ENCODE measurements at regions not wholly inside any gene's neighbourhood (a gene's known extent, or its start where the extent isn't known, plus 50 kb on each side); places are given as distances from the start of the nearest gene placed in this dataset.

DNA sequence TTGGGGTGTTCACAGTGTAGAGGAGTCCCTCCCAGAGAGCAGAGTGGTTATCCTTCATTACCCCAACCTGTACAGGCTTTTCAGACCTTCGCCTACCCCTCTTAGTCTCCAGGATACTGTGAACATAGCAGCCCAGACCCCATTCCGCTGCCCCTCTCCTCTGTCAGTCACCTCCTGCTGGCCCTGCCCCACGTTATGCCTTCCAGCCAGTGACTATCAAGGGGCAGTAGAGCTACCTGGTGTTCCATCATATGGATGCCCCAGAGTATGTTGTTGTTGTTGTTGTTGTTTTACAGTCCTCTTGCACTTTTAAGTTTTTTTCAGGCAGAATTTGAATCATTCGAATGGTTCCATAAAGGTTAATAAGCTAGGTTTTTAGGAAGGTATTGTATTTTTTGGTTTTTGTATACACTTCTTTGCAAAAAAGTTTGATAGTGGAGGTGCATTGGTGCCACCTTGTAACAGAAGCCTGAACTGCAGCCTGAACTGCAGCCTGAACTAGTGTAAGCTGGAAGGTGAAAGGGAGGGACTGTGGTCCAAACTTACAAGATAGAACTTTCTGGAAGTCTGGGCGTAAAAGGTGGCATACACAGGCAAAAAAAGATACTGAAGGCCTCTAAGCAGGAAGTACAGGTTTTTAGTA is 101.4 kb upstream of the RAB40AL start:
- DNase-seq (ENCODE audit: low read depth), result peak; percentile 12
- no peak overlapping the region for H3K4me3 ChIP-seq (ENCODE audit: low read depth, low read length)
- TF ChIP-seq MAX (IDR thresholded peaks at IDR 0.05; ENCODE audit: low read depth, low read length), result no peak
- TF ChIP-seq, protein P1, sequence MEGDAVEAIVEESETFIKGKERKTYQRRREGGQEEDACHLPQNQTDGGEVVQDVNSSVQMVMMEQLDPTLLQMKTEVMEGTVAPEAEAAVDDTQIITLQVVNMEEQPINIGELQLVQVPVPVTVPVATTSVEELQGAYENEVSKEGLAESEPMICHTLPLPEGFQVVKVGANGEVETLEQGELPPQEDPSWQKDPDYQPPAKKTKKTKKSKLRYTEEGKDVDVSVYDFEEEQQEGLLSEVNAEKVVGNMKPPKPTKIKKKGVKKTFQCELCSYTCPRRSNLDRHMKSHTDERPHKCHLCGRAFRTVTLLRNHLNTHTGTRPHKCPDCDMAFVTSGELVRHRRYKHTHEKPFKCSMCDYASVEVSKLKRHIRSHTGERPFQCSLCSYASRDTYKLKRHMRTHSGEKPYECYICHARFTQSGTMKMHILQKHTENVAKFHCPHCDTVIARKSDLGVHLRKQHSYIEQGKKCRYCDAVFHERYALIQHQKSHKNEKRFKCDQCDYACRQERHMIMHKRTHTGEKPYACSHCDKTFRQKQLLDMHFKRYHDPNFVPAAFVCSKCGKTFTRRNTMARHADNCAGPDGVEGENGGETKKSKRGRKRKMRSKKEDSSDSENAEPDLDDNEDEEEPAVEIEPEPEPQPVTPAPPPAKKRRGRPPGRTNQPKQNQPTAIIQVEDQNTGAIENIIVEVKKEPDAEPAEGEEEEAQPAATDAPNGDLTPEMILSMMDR (IDR thresholded peaks at IDR 0.05; ENCODE audit: low read depth, low read length), result peak; percentile 46

- H3K4me3 ChIP-seq (ENCODE audit: low read depth, low read length), result no peak overlapping the region
- no peak for DNase-seq (ENCODE audit: low read depth)
- TF ChIP-seq, protein P1 (IDR thresholded peaks at IDR 0.05; ENCODE audit: low read depth, low read length), result no peak
- TF ChIP-seq POLR2A (IDR thresholded peaks at IDR 0.05; ENCODE audit: extremely low read depth, insufficient read length), result no peak
- TF ChIP-seq MYC (IDR thresholded peaks at IDR 0.05; ENCODE audit: low read depth, low read length), result no peak
- TF ChIP-seq MAX (IDR thresholded peaks at IDR 0.05; ENCODE audit: low read depth, low read length), result no peak
Observed at GRCh38 chrX:102837847-102838246, 99.2 kb upstream of the RAB40AL start.

GRCh38 chrX:102840871-102841705 is 96.0 kb upstream of the RAB40AL start:
- DNase-seq (ENCODE audit: low read depth), result peak; percentile 23
- no peak overlapping the region for H3K4me3 ChIP-seq (ENCODE audit: low read depth, low read length)

GRCh38 chrX:102841706-102842003 is 95.4 kb upstream of the RAB40AL start:
- no peak for DNase-seq (ENCODE audit: low read depth)
- H3K4me3 ChIP-seq (ENCODE audit: low read depth, low read length), result no peak overlapping the region
- TF ChIP-seq MAX (IDR thresholded peaks at IDR 0.05; ENCODE audit: low read depth, low read length) (no peak), MYC (IDR thresholded peaks at IDR 0.05; ENCODE audit: low read depth, low read length) (no peak), POLR2A (IDR thresholded peaks at IDR 0.05; ENCODE audit: extremely low read depth, insufficient read length) (no peak)
- TF ChIP-seq, protein P1 (IDR thresholded peaks at IDR 0.05; ENCODE audit: low read depth, low read length), result no peak

More at GRCh38 chrX:102840871-102841705, 96.0 kb upstream of the RAB40AL start:
- no peak for TF ChIP-seq MAX (IDR thresholded peaks at IDR 0.05; ENCODE audit: low read depth, low read length)
- TF ChIP-seq, protein P1 (IDR thresholded peaks at IDR 0.05; ENCODE audit: low read depth, low read length), result peak; percentile 19

- no peak for DNase-seq (ENCODE audit: low read depth)
- H3K4me3 ChIP-seq (ENCODE audit: low read depth, low read length), result no peak overlapping the region
- no peak for TF ChIP-seq MYC (IDR thresholded peaks at IDR 0.05; ENCODE audit: low read depth, low read length)
- no peak for TF ChIP-seq MAX (IDR thresholded peaks at IDR 0.05; ENCODE audit: low read depth, low read length)
Observed at GRCh38 chrX:102845020-102845419, 92.1 kb upstream of the RAB40AL start.

GRCh38 chrX:102846544-102847236 is 90.4 kb upstream of the RAB40AL start:
- no peak overlapping the region for H3K4me3 ChIP-seq (ENCODE audit: low read depth, low read length)
- no peak for DNase-seq (ENCODE audit: low read depth)
- TF ChIP-seq, protein P1 (IDR thresholded peaks at IDR 0.05; ENCODE audit: low read depth, low read length), result no peak
- no peak for TF ChIP-seq POLR2A (IDR thresholded peaks at IDR 0.05; ENCODE audit: extremely low read depth, insufficient read length)
- TF ChIP-seq MAX (IDR thresholded peaks at IDR 0.05; ENCODE audit: low read depth, low read length), result no peak
- TF ChIP-seq MYC (IDR thresholded peaks at IDR 0.05; ENCODE audit: low read depth, low read length), result no peak

Data from NB4 (cell line).